ENCODE measurements at regions not wholly inside any gene's neighbourhood (a gene's known extent, or its start where the extent isn't known, plus 50 kb on each side); places are given as distances from the start of the nearest gene placed in this dataset.

DNA sequence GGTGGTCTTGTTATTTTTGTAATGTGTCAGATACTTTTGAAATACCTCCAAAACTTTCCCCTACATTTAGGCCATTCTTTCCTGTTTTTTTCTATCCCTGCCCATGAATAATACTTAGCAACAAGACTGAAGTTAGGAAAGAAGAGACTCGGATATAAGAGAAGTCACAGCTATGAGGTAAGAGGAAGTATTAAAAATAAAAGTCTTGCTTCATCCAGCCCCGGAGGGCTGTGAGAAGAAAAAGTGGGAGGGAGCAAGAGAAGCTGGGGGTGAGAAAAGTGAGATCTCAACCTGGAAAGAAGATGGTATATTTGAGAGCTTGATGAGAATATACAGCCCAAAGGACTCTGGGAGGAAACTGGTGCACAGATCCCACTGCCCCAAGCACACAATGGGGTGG, 213.5 kb upstream of the CDIN1 start:
- intact Hi-C loops (cut with micrococcal nuclease; ENCODE audit: unreplicated experiment): no loop called here
- CTCF ChIA-PET (ENCODE audit: low intra/inter-chr PET ratio, low total read pairs): no interaction called here
- Histone ChIP-seq H3K36me3 (replicated peaks in 1 of 2; ENCODE audit: control insufficient read depth in 1 of 2, insufficient read depth in 2 of 2, low read length in 2 of 2) (no peaks in the 10 kb centered on the region), H3K27me3 (ENCODE audit: control insufficient read depth in 1 of 2, insufficient read depth in 2 of 2, low read length in 2 of 2) (no peaks in the 10 kb centered on the region; a peak in 1 of 5 replicates), H3K4me2 (ENCODE audit: low read depth, low read length) (no peak overlapping the region), H3K9ac (ENCODE audit: insufficient read depth, low read depth, low read length) (no peak overlapping the region), H4K20me1 (ENCODE audit: insufficient read depth, low read length) (no peaks in the 10 kb centered on the region), H2AFZ (ENCODE audit: low read length) (no peak overlapping the region), H3K27ac (ENCODE audit: extremely low read length, insufficient read depth, low read length) (no peak overlapping the region), H3K4me3 (replicated peaks in 1 of 3; ENCODE audit: insufficient read depth in 1 of 3, low read depth in 2 of 3, low read length in 3 of 3) (no peak overlapping the region), H3K79me2 (ENCODE audit: insufficient read depth, low read length) (no peaks in the 10 kb centered on the region), H3K9me3 (ENCODE audit: low read length) (no peaks in the 10 kb centered on the region), H3K4me1 (ENCODE audit: insufficient read depth, low read length) (no peaks in the 10 kb centered on the region)
- WGBS (ENCODE audit: low lambda C conversion rate): 23% methylated on average over 2 of the region's 2 CpGs
- in situ Hi-C loops (cut with HindIII; ENCODE audit: extremely low pct_ligation_motif_present, low pct_unique_long_range_greater_than_20kb): no loop called here
- no TSS peak for BruUV-seq (replicated peaks)
- no peak for TF ChIP-seq HDAC1 (CRISPR knock-in tag; IDR thresholded peaks at IDR 0.05)
- DNase-seq (ENCODE audit: low spot score) (no peak), ATAC-seq (no peak), FAIRE-seq (no peak)
- POLR2A ChIA-PET: no interaction called here

DNA sequence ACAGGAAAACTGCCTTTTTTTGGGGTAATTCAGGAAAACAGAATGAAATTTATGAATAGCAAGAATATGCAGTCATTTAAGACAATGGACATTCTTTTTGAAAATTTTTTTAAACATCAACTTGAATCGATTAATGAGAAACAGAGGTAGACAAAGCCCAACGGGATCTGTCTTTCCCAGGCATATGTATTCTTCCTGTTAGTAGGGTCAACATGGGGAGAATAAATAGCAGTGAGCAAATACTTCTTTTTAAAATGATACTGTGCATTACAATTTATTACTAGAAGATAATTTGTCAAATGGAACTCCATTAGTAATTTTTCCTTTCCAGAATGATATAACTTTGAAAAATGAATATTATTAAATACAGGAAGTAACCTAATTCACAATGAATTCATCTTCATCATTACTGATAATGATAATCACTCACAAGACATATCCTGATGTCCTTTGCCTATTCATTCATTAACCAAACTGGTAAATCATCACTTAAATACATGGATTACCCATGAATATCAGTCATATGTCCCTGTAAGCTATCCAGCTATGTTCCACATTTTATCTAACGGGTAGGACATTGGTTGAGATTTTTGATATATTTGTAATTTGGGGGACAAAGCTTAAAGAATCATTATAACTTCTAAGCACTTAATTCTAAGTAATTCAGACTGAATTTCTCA, 209.2 kb upstream of the CDIN1 start:
- 10% methylated on average over 3 of the region's 3 CpGs for WGBS (ENCODE audit: low lambda C conversion rate)
- FAIRE-seq (no peak), ATAC-seq (no peak), DNase-seq (ENCODE audit: low spot score) (no peak)
- Histone ChIP-seq H3K9me3 (ENCODE audit: low read length) (no peaks in the 10 kb centered on the region), H3K79me2 (ENCODE audit: insufficient read depth, low read length) (no peaks in the 10 kb centered on the region), H3K9ac (ENCODE audit: insufficient read depth, low read depth, low read length) (no peak overlapping the region), H3K27me3 (ENCODE audit: control insufficient read depth in 1 of 2, insufficient read depth in 2 of 2, low read length in 2 of 2) (no peaks in the 10 kb centered on the region; a peak in 1 of 5 replicates), H3K4me2 (ENCODE audit: low read depth, low read length) (no peak overlapping the region), H4K20me1 (ENCODE audit: insufficient read depth, low read length) (no peaks in the 10 kb centered on the region), H3K36me3 (replicated peaks in 1 of 2; ENCODE audit: control insufficient read depth in 1 of 2, insufficient read depth in 2 of 2, low read length in 2 of 2) (no peaks in the 10 kb centered on the region), H2AFZ (ENCODE audit: low read length) (no peak overlapping the region), H3K27ac (ENCODE audit: extremely low read length, insufficient read depth, low read length) (no peak overlapping the region), H3K4me3 (replicated peaks in 1 of 3; ENCODE audit: insufficient read depth in 1 of 3, low read depth in 2 of 3, low read length in 3 of 3) (no peak overlapping the region), H3K4me1 (ENCODE audit: insufficient read depth, low read length) (no peaks in the 10 kb centered on the region)
- no peak for TF ChIP-seq ZNF547 (CRISPR knock-in tag; IDR thresholded peaks at IDR 0.05)
- no peak for TF ChIP-seq ZNF562 (CRISPR knock-in tag; IDR thresholded peaks at IDR 0.05; ENCODE audit: borderline replicate concordance)
- TF ChIP-seq BRCA1 (CRISPR knock-in tag; IDR thresholded peaks at IDR 0.05): no peak
- TF ChIP-seq, protein P1, sequence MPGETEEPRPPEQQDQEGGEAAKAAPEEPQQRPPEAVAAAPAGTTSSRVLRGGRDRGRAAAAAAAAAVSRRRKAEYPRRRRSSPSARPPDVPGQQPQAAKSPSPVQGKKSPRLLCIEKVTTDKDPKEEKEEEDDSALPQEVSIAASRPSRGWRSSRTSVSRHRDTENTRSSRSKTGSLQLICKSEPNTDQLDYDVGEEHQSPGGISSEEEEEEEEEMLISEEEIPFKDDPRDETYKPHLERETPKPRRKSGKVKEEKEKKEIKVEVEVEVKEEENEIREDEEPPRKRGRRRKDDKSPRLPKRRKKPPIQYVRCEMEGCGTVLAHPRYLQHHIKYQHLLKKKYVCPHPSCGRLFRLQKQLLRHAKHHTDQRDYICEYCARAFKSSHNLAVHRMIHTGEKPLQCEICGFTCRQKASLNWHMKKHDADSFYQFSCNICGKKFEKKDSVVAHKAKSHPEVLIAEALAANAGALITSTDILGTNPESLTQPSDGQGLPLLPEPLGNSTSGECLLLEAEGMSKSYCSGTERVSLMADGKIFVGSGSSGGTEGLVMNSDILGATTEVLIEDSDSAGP (CRISPR knock-in tag; IDR thresholded peaks at IDR 0.05; ENCODE audit: borderline replicate concordance): no peak
- no peak for TF ChIP-seq ONECUT2 (CRISPR knock-in tag; IDR thresholded peaks at IDR 0.05)
- TF ChIP-seq ZNF136 (CRISPR knock-in tag; IDR thresholded peaks at IDR 0.05; ENCODE audit: low read depth): no peak
- no peak for TF ChIP-seq SOX13 (IDR thresholded peaks at IDR 0.05)
- TF ChIP-seq SOX13 (CRISPR knock-in tag; conservative IDR thresholded peaks at IDR 0.05 in 1 of 2, IDR thresholded peaks at IDR 0.05 in 1 of 2): no peak
- TF ChIP-seq KDM2A (CRISPR knock-in tag; IDR thresholded peaks at IDR 0.05; ENCODE audit: borderline replicate concordance, low read depth): no peak
- no peak for TF ChIP-seq ATAD3A (CRISPR knock-in tag; IDR thresholded peaks at IDR 0.05)
- no peak for TF ChIP-seq GFI1 (CRISPR knock-in tag; IDR thresholded peaks at IDR 0.05; ENCODE audit: borderline replicate concordance)
- TF ChIP-seq, protein P2, sequence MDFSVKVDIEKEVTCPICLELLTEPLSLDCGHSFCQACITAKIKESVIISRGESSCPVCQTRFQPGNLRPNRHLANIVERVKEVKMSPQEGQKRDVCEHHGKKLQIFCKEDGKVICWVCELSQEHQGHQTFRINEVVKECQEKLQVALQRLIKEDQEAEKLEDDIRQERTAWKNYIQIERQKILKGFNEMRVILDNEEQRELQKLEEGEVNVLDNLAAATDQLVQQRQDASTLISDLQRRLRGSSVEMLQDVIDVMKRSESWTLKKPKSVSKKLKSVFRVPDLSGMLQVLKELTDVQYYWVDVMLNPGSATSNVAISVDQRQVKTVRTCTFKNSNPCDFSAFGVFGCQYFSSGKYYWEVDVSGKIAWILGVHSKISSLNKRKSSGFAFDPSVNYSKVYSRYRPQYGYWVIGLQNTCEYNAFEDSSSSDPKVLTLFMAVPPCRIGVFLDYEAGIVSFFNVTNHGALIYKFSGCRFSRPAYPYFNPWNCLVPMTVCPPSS (IDR thresholded peaks at IDR 0.05): no peak
- TF ChIP-seq ZNF709 (CRISPR knock-in tag; IDR thresholded peaks at IDR 0.05): no peak
- no peak for TF ChIP-seq ZNF619 (CRISPR knock-in tag; IDR thresholded peaks at IDR 0.05)
- intact Hi-C loops (cut with micrococcal nuclease; ENCODE audit: unreplicated experiment): no loop called here
- in situ Hi-C loops (cut with HindIII; ENCODE audit: extremely low pct_ligation_motif_present, low pct_unique_long_range_greater_than_20kb): no loop called here
- no TSS peak for BruUV-seq (replicated peaks)
- ChIA-PET POLR2A (no interaction called here), CTCF (ENCODE audit: low intra/inter-chr PET ratio, low total read pairs) (no interaction called here)

Measured in HepG2 (cell line).